ENCODE measurements at regions not wholly inside any gene's neighbourhood (a gene's known extent, or its start where the extent isn't known, plus 50 kb on each side); places are given as distances from the start of the nearest gene placed in this dataset.

- 52 to 62% (median 55%) methylated on average over 6 of the region's 6 CpGs for WGBS, 3 donors
- H3K27ac ChIP-seq: no peak overlapping the region
- H3K4me3 ChIP-seq: no peak overlapping the region
- no peak for DNase-seq
- intact Hi-C loops (cut with DNase I): no loop called here
- no peaks in the 10 kb centered on the region for H3K27me3 ChIP-seq
- no peaks in the 10 kb centered on the region for H3K4me1 ChIP-seq (ENCODE audit: insufficient read depth)
- H3K9me3 ChIP-seq: no peaks in the 10 kb centered on the region
- H3K36me3 ChIP-seq: no peaks in the 10 kb centered on the region
- TF ChIP-seq POLR2A (IDR thresholded peaks at IDR 0.05): no peak
- no peak for TF ChIP-seq CTCF (IDR thresholded peaks at IDR 0.05)
- no peak for TF ChIP-seq EP300 (IDR thresholded peaks at IDR 0.05)
These were observed 401.1 kb downstream of the CTTN start for GRCh38 chr11:70799386-70799785.

GRCh38 chr11:70802185-70802584 lies 403.9 kb downstream of the CTTN start:
- Histone ChIP-seq H3K4me3 (no peak overlapping the region), H3K9me3 (no peaks in the 10 kb centered on the region), H3K27me3 (no peaks in the 10 kb centered on the region), H3K4me1 (ENCODE audit: insufficient read depth) (no peaks in the 10 kb centered on the region), H3K36me3 (no peaks in the 10 kb centered on the region), H3K27ac (no peak overlapping the region)
- intact Hi-C loops (cut with DNase I): no loop called here
- DNase-seq: no peak
- no peak for TF ChIP-seq EP300 (IDR thresholded peaks at IDR 0.05)
- no peak for TF ChIP-seq CTCF (IDR thresholded peaks at IDR 0.05)
- no peak for TF ChIP-seq POLR2A (IDR thresholded peaks at IDR 0.05)
- WGBS, 3 donors: 89 to 91% (median 90%) methylated on average over 8 of the region's 8 CpGs

GRCh38 chr11:70804139-70804837 lies 406.0 kb downstream of the CTTN start:
- Histone ChIP-seq H3K4me1 (ENCODE audit: insufficient read depth) (no peaks in the 10 kb centered on the region), H3K4me3 (no peak overlapping the region), H3K27ac (no peak overlapping the region), H3K27me3 (no peaks in the 10 kb centered on the region), H3K36me3 (no peaks in the 10 kb centered on the region), H3K9me3 (no peaks in the 10 kb centered on the region)
- no peak for DNase-seq
- TF ChIP-seq POLR2A (IDR thresholded peaks at IDR 0.05) (no peak), EP300 (IDR thresholded peaks at IDR 0.05) (no peak), CTCF (IDR thresholded peaks at IDR 0.05) (no peak)
- intact Hi-C loops (cut with DNase I): no loop called here
- WGBS, 3 donors: 78 to 79% (median 78%) methylated on average over 24 of the region's 24 CpGs

- H3K36me3 ChIP-seq: no peaks in the 10 kb centered on the region
- no peak for DNase-seq
- H3K9me3 ChIP-seq: no peaks in the 10 kb centered on the region
- H3K4me3 ChIP-seq: no peak overlapping the region
- intact Hi-C loops (cut with DNase I): no loop called here
- WGBS, 3 donors: 57 to 75% (median 69%) methylated on average over 7 of the region's 7 CpGs
- H3K27ac ChIP-seq: no peak overlapping the region
- no peaks in the 10 kb centered on the region for H3K27me3 ChIP-seq
- no peaks in the 10 kb centered on the region for H3K4me1 ChIP-seq (ENCODE audit: insufficient read depth)
- TF ChIP-seq EP300 (IDR thresholded peaks at IDR 0.05) (no peak), POLR2A (IDR thresholded peaks at IDR 0.05) (no peak), CTCF (IDR thresholded peaks at IDR 0.05) (no peak)
These were observed 406.9 kb downstream of the CTTN start for GRCh38 chr11:70805243-70805642.

Data from ovary (tissue), 7 donors.